CD8-positive, alpha-beta memory T cell (primary cell): ENCODE measurements at regions not wholly inside any gene's neighbourhood (a gene's known extent, or its start where the extent isn't known, plus 50 kb on each side); places are given as distances from the start of the nearest gene placed in this dataset.

Source experiments
- CTCF ChIA-PET: fragments of 350-600 bp; sonication (Branson Sonifier 250); formaldehyde crosslinking; loops from one replicate; lab custom pipeline; 2021; ENCODE audit warnings: antibody characterized with exemption; lab: Charles Lee
- POLR2A ChIA-PET: fragments of 350-600 bp; sonication (Branson Sonifier 250); formaldehyde crosslinking; loops from one replicate; lab custom pipeline; 2021; ENCODE audit warnings: antibody characterized with exemption; lab: Charles Lee
- DNase-seq, 5 donors: peaks; one replicate each; pipeline versions ENCODE4 v3.0.0 to v3.0.0-alpha.2; 2020 to 2022; ENCODE audit warnings: mixed read lengths in 1 of 5
- H3K27ac ChIP-seq: one replicate; pipeline ENCODE4 v1.7.0; 2013; ENCODE audit warnings: low read depth, mild to moderate bottlenecking, low read length, moderate library complexity
- H3K27me3 ChIP-seq: 2 replicates; pipeline ENCODE4 v1.7.0; 2013; ENCODE audit warnings: low read length, mild to moderate bottlenecking; ENCODE audit not compliant: insufficient read depth, poor library complexity, severe bottlenecking
- H3K36me3 ChIP-seq: 2 replicates; pipeline ENCODE4 v1.7.0; 2013; ENCODE audit warnings: mild to moderate bottlenecking, low read length, moderate library complexity; ENCODE audit not compliant: insufficient read depth
- H3K4me1 ChIP-seq: 2 replicates; pipeline ENCODE4 v1.7.0; 2013; ENCODE audit warnings: mild to moderate bottlenecking, low read length, moderate library complexity; ENCODE audit not compliant: insufficient read depth
- H3K4me3 ChIP-seq: 2 replicates; pipeline ENCODE4 v1.7.0; 2013; ENCODE audit warnings: mild to moderate bottlenecking, low read length
- H3K9me3 ChIP-seq: 2 replicates; pipeline ENCODE4 v1.7.0; 2013; ENCODE audit warnings: mild to moderate bottlenecking, low read length
- H3K27ac Mint-ChIP-seq, 8 donors: one replicate each; pipeline ENCODE4 v1.8.0; 2020 to 2021; ENCODE audit warnings: mixed read lengths in 8 of 8, mild to moderate bottlenecking in 6 of 8, inconsistent platforms in 3 of 8, moderate library complexity in 3 of 8
- H3K27me3 Mint-ChIP-seq, 2 donors: one replicate each; pipeline ENCODE4 v1.8.0; 2020 to 2021; ENCODE audit warnings: mixed read lengths in 2 of 2, mild to moderate bottlenecking in 1 of 2, moderate library complexity in 1 of 2
- H3K36me3 Mint-ChIP-seq, 3 donors: one replicate each; pipeline ENCODE4 v1.8.0; 2020 to 2021; ENCODE audit warnings: mixed read lengths in 3 of 3, inconsistent platforms in 1 of 3, mild to moderate bottlenecking in 1 of 3
- H3K4me1 Mint-ChIP-seq, 3 donors: one replicate each; pipeline ENCODE4 v1.8.0; 2020 to 2021; ENCODE audit warnings: mixed read lengths in 3 of 3, inconsistent platforms in 1 of 3, mild to moderate bottlenecking in 1 of 3
- H3K4me3 Mint-ChIP-seq, 7 donors: one replicate each; pipeline ENCODE4 v1.8.0; 2020 to 2021; ENCODE audit warnings: mixed read lengths in 7 of 7, mild to moderate bottlenecking in 6 of 7, moderate library complexity in 4 of 7, inconsistent platforms in 2 of 7
- H3K9me3 Mint-ChIP-seq, 5 donors: one replicate each; pipeline ENCODE4 v1.8.0; 2020 to 2022; ENCODE audit warnings: mixed read lengths in 5 of 5, mild to moderate bottlenecking in 3 of 5, moderate library complexity in 2 of 5, inconsistent platforms in 1 of 5

- H3K27ac Mint-ChIP-seq, result no peak overlapping the region
- DNase-seq, result no peak
- H3K9me3 Mint-ChIP-seq, result peaks cover 0 to 16% (median 2%) of the 10 kb centered on the region in 5 donors
- Histone ChIP-seq H3K27me3 (no peaks in the 10 kb centered on the region), H3K4me1 (no peaks in the 10 kb centered on the region), H3K36me3 (no peaks in the 10 kb centered on the region), H3K4me3 (no peak overlapping the region), H3K27ac (no peak overlapping the region), H3K9me3 (no peaks in the 10 kb centered on the region)
- H3K27me3 Mint-ChIP-seq, result no peaks in the 10 kb centered on the region
- no peaks in the 10 kb centered on the region for H3K36me3 Mint-ChIP-seq
- ChIA-PET CTCF (no interaction called here), POLR2A (no interaction called here)
- H3K4me3 Mint-ChIP-seq, result no peak overlapping the region
- H3K4me1 Mint-ChIP-seq, result no peaks in the 10 kb centered on the region
Measured at GRCh38 chr6:97626671-97627441, 343.8 kb upstream of the MMS22L start.

GRCh38 chr6:97629180-97629579, 346.2 kb upstream of the MMS22L start:
- Mint-ChIP-seq H3K27ac (no peak overlapping the region), H3K27me3 (no peaks in the 10 kb centered on the region), H3K4me1 (no peaks in the 10 kb centered on the region), H3K36me3 (no peaks in the 10 kb centered on the region), H3K4me3 (no peak overlapping the region), H3K9me3 (peaks cover 0 to 20% (median 2%) of the 10 kb centered on the region in 5 donors)
- Histone ChIP-seq H3K4me3 (no peak overlapping the region), H3K27me3 (no peaks in the 10 kb centered on the region), H3K4me1 (no peaks in the 10 kb centered on the region), H3K9me3 (no peaks in the 10 kb centered on the region), H3K36me3 (no peaks in the 10 kb centered on the region), H3K27ac (no peak overlapping the region)
- DNase-seq, result no peak
- ChIA-PET CTCF (no interaction called here), POLR2A (no interaction called here)

DNA sequence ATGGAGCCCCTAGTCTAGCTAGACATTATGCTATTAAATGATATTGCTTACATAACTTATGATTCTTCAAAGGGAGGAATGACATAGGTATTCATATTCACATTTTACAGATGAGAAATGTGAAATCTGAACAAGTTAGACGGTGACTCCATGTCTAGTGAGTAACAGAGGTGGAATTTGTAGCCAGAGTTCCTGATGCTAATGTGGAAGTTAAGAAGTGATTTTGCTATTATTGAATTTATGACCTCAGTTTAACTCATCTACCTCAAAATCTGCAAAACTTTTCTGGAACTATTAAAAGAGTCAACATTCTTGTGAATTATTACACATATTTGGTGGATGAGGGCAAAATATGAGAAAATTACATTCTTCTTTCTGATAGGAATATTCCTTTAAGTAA, 347.6 kb upstream of the MMS22L start:
- Mint-ChIP-seq H3K27ac (no peak overlapping the region), H3K9me3 (peaks cover 0 to 20% (median 2%) of the 10 kb centered on the region in 5 donors), H3K4me1 (no peaks in the 10 kb centered on the region), H3K36me3 (no peaks in the 10 kb centered on the region), H3K27me3 (no peaks in the 10 kb centered on the region), H3K4me3 (no peak overlapping the region)
- Histone ChIP-seq H3K27ac (no peak overlapping the region), H3K9me3 (no peaks in the 10 kb centered on the region), H3K4me1 (no peaks in the 10 kb centered on the region), H3K4me3 (no peak overlapping the region), H3K27me3 (no peaks in the 10 kb centered on the region), H3K36me3 (no peaks in the 10 kb centered on the region)
- ChIA-PET CTCF (no interaction called here), POLR2A (no interaction called here)
- no peak for DNase-seq

DNA sequence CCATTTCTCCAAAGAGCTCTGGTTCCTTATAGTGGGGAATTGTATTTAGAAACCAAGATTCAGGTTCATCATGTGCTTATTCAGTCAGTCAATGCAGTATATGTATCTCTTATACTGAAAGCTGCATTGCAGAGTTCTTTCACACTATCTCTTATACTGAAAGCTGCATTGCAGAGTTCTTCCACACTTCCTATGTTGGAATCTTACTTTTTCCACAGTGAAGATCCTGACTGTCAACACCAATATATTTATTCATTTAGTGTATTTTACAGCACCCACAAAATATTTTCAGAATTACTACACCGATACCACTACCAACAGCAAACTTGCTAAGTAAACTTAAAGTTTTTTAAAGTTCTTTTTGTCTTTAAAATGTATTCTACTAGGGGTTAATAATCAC, 349.3 kb upstream of the MMS22L start:
- H3K27me3 Mint-ChIP-seq, result no peaks in the 10 kb centered on the region
- no peaks in the 10 kb centered on the region for H3K36me3 Mint-ChIP-seq
- Histone ChIP-seq H3K9me3 (no peaks in the 10 kb centered on the region), H3K27ac (no peak overlapping the region), H3K27me3 (no peaks in the 10 kb centered on the region), H3K36me3 (no peaks in the 10 kb centered on the region), H3K4me3 (no peak overlapping the region), H3K4me1 (no peaks in the 10 kb centered on the region)
- H3K9me3 Mint-ChIP-seq, result peaks cover 0 to 23% (median 2%) of the 10 kb centered on the region in 5 donors
- no peak overlapping the region for H3K4me3 Mint-ChIP-seq
- CTCF ChIA-PET, result no interaction called here
- no peaks in the 10 kb centered on the region for H3K4me1 Mint-ChIP-seq
- POLR2A ChIA-PET, result no interaction called here
- DNase-seq, result no peak
- H3K27ac Mint-ChIP-seq, result no peak overlapping the region

DNA sequence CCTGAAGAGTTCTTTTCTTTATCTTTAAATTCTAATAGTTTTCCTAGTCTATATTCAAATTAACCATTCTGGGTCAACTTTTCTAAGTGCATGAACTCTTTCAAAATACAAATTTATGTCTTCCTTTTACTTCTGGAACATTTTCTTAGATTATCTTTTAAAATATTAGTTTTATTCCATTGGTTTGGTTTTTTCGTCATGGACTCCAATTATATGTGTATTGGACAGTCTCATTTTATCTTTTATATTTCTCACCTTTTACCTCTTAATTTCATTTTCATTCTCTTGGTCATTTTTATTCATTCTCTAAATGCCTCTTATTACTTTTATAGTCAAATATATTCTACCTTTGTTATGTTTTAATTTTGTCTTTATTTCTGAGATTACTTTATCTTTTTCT, 356.7 kb upstream of the MMS22L start:
- H3K27ac ChIP-seq, result no peak overlapping the region
- no peaks in the 10 kb centered on the region for H3K4me1 Mint-ChIP-seq
- no peaks in the 10 kb centered on the region for H3K9me3 ChIP-seq
- no peaks in the 10 kb centered on the region for H3K4me1 ChIP-seq
- H3K27ac Mint-ChIP-seq, result no peak overlapping the region
- no peaks in the 10 kb centered on the region for H3K36me3 Mint-ChIP-seq
- no peaks in the 10 kb centered on the region for H3K36me3 ChIP-seq
- no peak overlapping the region for H3K4me3 ChIP-seq
- H3K27me3 Mint-ChIP-seq, result no peaks in the 10 kb centered on the region
- POLR2A ChIA-PET, result no interaction called here
- H3K4me3 Mint-ChIP-seq, result no peak overlapping the region
- CTCF ChIA-PET, result no interaction called here
- DNase-seq, result no peak
- no peaks in the 10 kb centered on the region for H3K27me3 ChIP-seq
- peaks cover 2 to 32% (median 6%) of the 10 kb centered on the region in 5 donors for H3K9me3 Mint-ChIP-seq

- H3K4me1 Mint-ChIP-seq, result no peaks in the 10 kb centered on the region
- no peak overlapping the region for H3K27ac Mint-ChIP-seq
- no peak overlapping the region for H3K4me3 Mint-ChIP-seq
- no peaks in the 10 kb centered on the region for H3K4me1 ChIP-seq
- H3K9me3 Mint-ChIP-seq, result peaks cover 4 to 33% (median 5%) of the 10 kb centered on the region in 5 donors
- no peaks in the 10 kb centered on the region for H3K27me3 Mint-ChIP-seq
- H3K27me3 ChIP-seq, result no peaks in the 10 kb centered on the region
- H3K9me3 ChIP-seq, result no peaks in the 10 kb centered on the region
- POLR2A ChIA-PET, result no interaction called here
- no peak overlapping the region for H3K4me3 ChIP-seq
- CTCF ChIA-PET, result no interaction called here
- no peak overlapping the region for H3K27ac ChIP-seq
- DNase-seq, result no peak
- no peaks in the 10 kb centered on the region for H3K36me3 ChIP-seq
- no peaks in the 10 kb centered on the region for H3K36me3 Mint-ChIP-seq
Measured at GRCh38 chr6:97644353-97644752, 361.3 kb upstream of the MMS22L start.

DNA sequence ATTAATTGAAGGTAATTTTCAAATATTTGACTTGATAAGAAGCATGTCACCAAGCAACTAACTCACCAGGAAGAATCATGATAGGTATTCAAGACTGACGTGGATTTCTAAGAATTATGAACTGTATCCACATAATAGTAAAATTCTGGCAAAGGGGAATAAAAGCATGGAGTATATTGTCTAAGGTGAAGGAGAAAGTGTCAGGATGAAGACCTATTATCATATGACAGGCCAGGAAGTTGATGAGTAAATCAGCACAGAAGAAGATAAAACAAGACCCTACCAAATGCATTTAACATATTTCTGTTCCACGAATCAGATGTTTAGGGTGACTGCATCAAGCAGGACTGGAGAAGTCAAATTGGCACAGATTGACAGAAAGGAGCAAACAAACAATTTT, 362.7 kb upstream of the MMS22L start:
- peaks cover 0 to 24% (median 2%) of the 10 kb centered on the region in 5 donors for H3K9me3 Mint-ChIP-seq
- no peak overlapping the region for H3K27ac ChIP-seq
- no peaks in the 10 kb centered on the region for H3K9me3 ChIP-seq
- no peaks in the 10 kb centered on the region for H3K4me1 ChIP-seq
- ChIA-PET CTCF (no interaction called here), POLR2A (no interaction called here)
- H3K36me3 ChIP-seq, result no peaks in the 10 kb centered on the region
- H3K36me3 Mint-ChIP-seq, result no peaks in the 10 kb centered on the region
- no peak overlapping the region for H3K4me3 ChIP-seq
- no peaks in the 10 kb centered on the region for H3K27me3 Mint-ChIP-seq
- no peaks in the 10 kb centered on the region for H3K4me1 Mint-ChIP-seq
- no peak for DNase-seq
- no peak overlapping the region for H3K27ac Mint-ChIP-seq
- H3K27me3 ChIP-seq, result no peaks in the 10 kb centered on the region
- no peak overlapping the region for H3K4me3 Mint-ChIP-seq

- POLR2A ChIA-PET, result no interaction called here
- H3K27me3 ChIP-seq, result no peaks in the 10 kb centered on the region
Measured at GRCh38 chr6:97653076-97653475, 370.1 kb upstream of the MMS22L start.

More at GRCh38 chr6:97653076-97653475, 370.1 kb upstream of the MMS22L start:
- no peaks in the 10 kb centered on the region for H3K36me3 ChIP-seq
- no peaks in the 10 kb centered on the region for H3K36me3 Mint-ChIP-seq
- H3K27me3 Mint-ChIP-seq, result no peaks in the 10 kb centered on the region
- no peak overlapping the region for H3K27ac ChIP-seq
- H3K4me3 ChIP-seq, result no peak overlapping the region
- H3K4me1 ChIP-seq, result no peaks in the 10 kb centered on the region
- no peak for DNase-seq
- no peak overlapping the region for H3K27ac Mint-ChIP-seq
- H3K4me3 Mint-ChIP-seq, result no peak overlapping the region
- H3K9me3 ChIP-seq, result no peaks in the 10 kb centered on the region
- H3K4me1 Mint-ChIP-seq, result no peaks in the 10 kb centered on the region
- CTCF ChIA-PET, result no interaction called here
- peaks cover 0 to 14% (median 3%) of the 10 kb centered on the region in 5 donors for H3K9me3 Mint-ChIP-seq
